ENCODE measurements at regions not wholly inside any gene's neighbourhood (a gene's known extent, or its start where the extent isn't known, plus 50 kb on each side); places are given as distances from the start of the nearest gene placed in this dataset.

- Mint-ChIP-seq H3K36me3 (no peaks in the 10 kb centered on the region), H3K4me1 (no peaks in the 10 kb centered on the region), H3K9me3 (no peaks in the 10 kb centered on the region), H3K4me3 (no peak overlapping the region), H3K27ac (no peak overlapping the region)
- no peak for DNase-seq (ENCODE audit: low spot score in 2 of 2)
- no peak for ATAC-seq
These were observed 154.9 kb upstream of the NDUFV2 start for GRCh38 chr18:8947566-8947965.

GRCh38 chr18:8948011-8948410 lies 154.5 kb upstream of the NDUFV2 start:
- H3K27ac Mint-ChIP-seq = no peak overlapping the region
- no peak overlapping the region for H3K4me3 Mint-ChIP-seq
- no peaks in the 10 kb centered on the region for H3K4me1 Mint-ChIP-seq
- H3K9me3 Mint-ChIP-seq = no peaks in the 10 kb centered on the region
- H3K36me3 Mint-ChIP-seq = no peaks in the 10 kb centered on the region
- no peak for DNase-seq (ENCODE audit: low spot score in 2 of 2)
- ATAC-seq = no peak

- ATAC-seq = no peak
- no peak overlapping the region for H3K4me3 Mint-ChIP-seq
- H3K9me3 Mint-ChIP-seq = no peaks in the 10 kb centered on the region
- H3K27ac Mint-ChIP-seq = no peak overlapping the region
- DNase-seq (ENCODE audit: low spot score in 2 of 2) = no peak
- no peaks in the 10 kb centered on the region for H3K36me3 Mint-ChIP-seq
- no peaks in the 10 kb centered on the region for H3K4me1 Mint-ChIP-seq
These were observed 153.9 kb upstream of the NDUFV2 start for GRCh38 chr18:8948471-8949149.

- no peaks in the 10 kb centered on the region for H3K4me1 Mint-ChIP-seq
- no peaks in the 10 kb centered on the region for H3K36me3 Mint-ChIP-seq
- no peak for DNase-seq (ENCODE audit: low spot score in 2 of 2)
- H3K9me3 Mint-ChIP-seq = no peaks in the 10 kb centered on the region
- ATAC-seq = no peak
- H3K4me3 Mint-ChIP-seq = no peak overlapping the region
- H3K27ac Mint-ChIP-seq = no peak overlapping the region
These were observed 153.3 kb upstream of the NDUFV2 start for GRCh38 chr18:8949206-8949605.

GRCh38 chr18:8951491-8951890 lies 151.0 kb upstream of the NDUFV2 start:
- DNase-seq (ENCODE audit: low spot score in 2 of 2) (no peak), ATAC-seq (peak; percentile 28)
- H3K4me1 Mint-ChIP-seq = no peaks in the 10 kb centered on the region
- no peaks in the 10 kb centered on the region for H3K36me3 Mint-ChIP-seq
- no peak overlapping the region for H3K4me3 Mint-ChIP-seq
- H3K27ac Mint-ChIP-seq = no peak overlapping the region
- H3K9me3 Mint-ChIP-seq = no peaks in the 10 kb centered on the region

- H3K4me1 Mint-ChIP-seq = no peaks in the 10 kb centered on the region
- H3K9me3 Mint-ChIP-seq = no peaks in the 10 kb centered on the region
- no peak for DNase-seq (ENCODE audit: low spot score in 2 of 2)
- no peaks in the 10 kb centered on the region for H3K36me3 Mint-ChIP-seq
- no peak overlapping the region for H3K27ac Mint-ChIP-seq
- ATAC-seq = no peak
- H3K4me3 Mint-ChIP-seq = no peak overlapping the region
These were observed 150.3 kb upstream of the NDUFV2 start for GRCh38 chr18:8952174-8952573.

- ATAC-seq (no peak), DNase-seq (ENCODE audit: low spot score in 2 of 2) (no peak)
- H3K36me3 Mint-ChIP-seq = no peaks in the 10 kb centered on the region
- H3K27ac Mint-ChIP-seq = no peak overlapping the region
- H3K9me3 Mint-ChIP-seq = no peaks in the 10 kb centered on the region
- no peak overlapping the region for H3K4me3 Mint-ChIP-seq
- H3K4me1 Mint-ChIP-seq = no peaks in the 10 kb centered on the region
These were observed 149.4 kb upstream of the NDUFV2 start for GRCh38 chr18:8952769-8953760.

GRCh38 chr18:8957731-8958130 lies 144.8 kb upstream of the NDUFV2 start:
- H3K36me3 Mint-ChIP-seq = no peaks in the 10 kb centered on the region
- no peak for ATAC-seq
- DNase-seq (ENCODE audit: low spot score in 2 of 2) = no peak
- H3K4me3 Mint-ChIP-seq = no peak overlapping the region
- no peaks in the 10 kb centered on the region for H3K9me3 Mint-ChIP-seq
- no peak overlapping the region for H3K27ac Mint-ChIP-seq
- H3K4me1 Mint-ChIP-seq = no peaks in the 10 kb centered on the region

- no peak overlapping the region for H3K4me3 Mint-ChIP-seq
- no peak overlapping the region for H3K27ac Mint-ChIP-seq
- H3K4me1 Mint-ChIP-seq = no peaks in the 10 kb centered on the region
- no peaks in the 10 kb centered on the region for H3K36me3 Mint-ChIP-seq
- DNase-seq (ENCODE audit: low spot score in 2 of 2) (no peak), ATAC-seq (no peak)
- no peaks in the 10 kb centered on the region for H3K9me3 Mint-ChIP-seq
These were observed 143.8 kb upstream of the NDUFV2 start for GRCh38 chr18:8958660-8959059.

- no peaks in the 10 kb centered on the region for H3K4me1 Mint-ChIP-seq
- DNase-seq (ENCODE audit: low spot score in 2 of 2) (no peak), ATAC-seq (no peak)
- H3K27ac Mint-ChIP-seq = no peak overlapping the region
- H3K9me3 Mint-ChIP-seq = no peaks in the 10 kb centered on the region
- no peaks in the 10 kb centered on the region for H3K36me3 Mint-ChIP-seq
- H3K4me3 Mint-ChIP-seq = no peak overlapping the region
These were observed 142.9 kb upstream of the NDUFV2 start for GRCh38 chr18:8959551-8960135.

GRCh38 chr18:8960740-8961657 lies 141.5 kb upstream of the NDUFV2 start:
- Mint-ChIP-seq H3K9me3 (no peaks in the 10 kb centered on the region), H3K27ac (no peak overlapping the region), H3K4me1 (no peaks in the 10 kb centered on the region), H3K4me3 (no peak overlapping the region), H3K36me3 (no peaks in the 10 kb centered on the region)
- DNase-seq (ENCODE audit: low spot score in 2 of 2) (no peak), ATAC-seq (peak; percentile 40)

- ATAC-seq (peak; percentile 34), DNase-seq (ENCODE audit: low spot score in 2 of 2) (no peak)
- no peaks in the 10 kb centered on the region for H3K9me3 Mint-ChIP-seq
- no peaks in the 10 kb centered on the region for H3K4me1 Mint-ChIP-seq
- H3K36me3 Mint-ChIP-seq = no peaks in the 10 kb centered on the region
- no peak overlapping the region for H3K27ac Mint-ChIP-seq
- H3K4me3 Mint-ChIP-seq = no peak overlapping the region
These were observed 140.2 kb upstream of the NDUFV2 start for GRCh38 chr18:8962192-8962779.

GRCh38 chr18:8962855-8963635 lies 139.5 kb upstream of the NDUFV2 start:
- Mint-ChIP-seq H3K4me3 (no peak overlapping the region), H3K4me1 (no peaks in the 10 kb centered on the region), H3K27ac (no peak overlapping the region), H3K9me3 (no peaks in the 10 kb centered on the region), H3K36me3 (no peaks in the 10 kb centered on the region)
- ATAC-seq (peak; percentile 9), DNase-seq (ENCODE audit: low spot score in 2 of 2) (no peak)

GRCh38 chr18:8963876-8964275 lies 138.6 kb upstream of the NDUFV2 start:
- ATAC-seq (no peak), DNase-seq (ENCODE audit: low spot score in 2 of 2) (no peak)
- Mint-ChIP-seq H3K27ac (no peak overlapping the region), H3K9me3 (no peaks in the 10 kb centered on the region), H3K4me1 (no peaks in the 10 kb centered on the region), H3K4me3 (no peak overlapping the region), H3K36me3 (no peaks in the 10 kb centered on the region)
